Body of pancreas (tissue), 4 donors: ENCODE measurements at regions not wholly inside any gene's neighbourhood (a gene's known extent, or its start where the extent isn't known, plus 50 kb on each side); places are given as distances from the start of the nearest gene placed in this dataset.

Experiments used
- ATAC-seq: fragments of 150-250 bp; one replicate; pipeline ENCODE4 v1.9.1; 2016
- DNase-seq, 4 donors: peaks; one replicate each; pipeline ENCODE4 v3.0.0-alpha.2; 2019
- H3K27ac ChIP-seq, 4 donors: fragments of 200-600 bp; sonication (generic); 1 replicate in 3 of 4; 2 replicates in 1 of 4; pipeline versions ENCODE4 v1.5.1 to v1.6.1; 2016 to 2019; ENCODE audit warnings: mild to moderate bottlenecking in 1 of 4, mixed read lengths in 1 of 4, moderate library complexity in 1 of 4
- H3K27me3 ChIP-seq, 2 donors: fragments of 200-600 bp; sonication (generic); one replicate each; pipeline ENCODE4 v1.6.0; 2016; ENCODE audit warnings: mild to moderate bottlenecking in 1 of 2
- H3K36me3 ChIP-seq, 2 donors: fragments of 200-600 bp; sonication (generic); replicated peaks in 1 of 2; 2 replicates each; pipeline ENCODE4 v1.5.1; 2016; ENCODE audit warnings: low read depth in 2 of 2; ENCODE audit not compliant: insufficient read depth in 1 of 2
- H3K4me1 ChIP-seq: fragments of 200-600 bp; sonication (generic); one replicate; pipeline ENCODE4 v1.6.0; 2016
- H3K4me3 ChIP-seq, 2 donors: fragments of 200-600 bp; sonication (generic); 1 replicate in 1 of 2; 2 replicates in 1 of 2; pipeline ENCODE4 v1.5.1; 2016 to 2019
- H3K9me3 ChIP-seq, 3 donors: fragments of 200-600 bp; sonication (generic); 1 replicate in 2 of 3; 2 replicates in 1 of 3; pipeline ENCODE4 v1.5.1; 2016
- CTCF ChIP-seq, 7 experiments: fragments of 450-650 bp in 4 of 7; fragments of 200-600 bp in 3 of 7; sonication (generic) in 3 of 7; IDR thresholded peaks; one replicate each; pipeline ENCODE4 v1.5.1; 2016 to 2019; ENCODE audit warnings: antibody characterized with exemption in 7 of 7
- POLR2A ChIP-seq, 3 donors: fragments of 450-650 bp; IDR thresholded peaks; one replicate each; pipeline ENCODE4 v1.6.1; 2016; ENCODE audit warnings: antibody characterized with exemption in 3 of 3, mild to moderate bottlenecking in 2 of 3
- WGBS, 2 donors: methylation state at CpG; one replicate each; pipeline ENCODE4 v1.1.5; 2017; 5-methylcytosine and 5-hydroxymethylcytosine counted together
- intact Hi-C: fragments of 100-400 bp; cut with DNase I; formaldehyde crosslinking; loops from one replicate; pipeline ENCODE4 v1.15.1; 2023

GRCh38 chrX:68992821-68993397, 164.1 kb downstream of the EFNB1 start:
- no peak for ATAC-seq
- no peaks in the 10 kb centered on the region for H3K36me3 ChIP-seq
- H3K4me3 ChIP-seq = no peak overlapping the region
- intact Hi-C loops = no loop called here
- no peaks in the 10 kb centered on the region for H3K9me3 ChIP-seq
- H3K27me3 ChIP-seq = no peaks in the 10 kb centered on the region
- no peak for TF ChIP-seq POLR2A (IDR thresholded peaks at IDR 0.05)
- no peak for TF ChIP-seq CTCF (IDR thresholded peaks at IDR 0.05)
- H3K27ac ChIP-seq = no peak overlapping the region
- no peak for DNase-seq
- peaks cover 23% of the 10 kb centered on the region for H3K4me1 ChIP-seq
- 56 to 60% methylated on average over 1 to 2 of the region's 7 CpGs for WGBS, 2 donors

GRCh38 chrX:68991691-68992345, 163.0 kb downstream of the EFNB1 start:
- ATAC-seq = no peak
- Histone ChIP-seq H3K4me1 (peaks cover 23% of the 10 kb centered on the region), H3K27me3 (no peaks in the 10 kb centered on the region), H3K9me3 (no peaks in the 10 kb centered on the region), H3K4me3 (no peak overlapping the region), H3K27ac (no peak overlapping the region), H3K36me3 (no peaks in the 10 kb centered on the region)
- TF ChIP-seq CTCF (IDR thresholded peaks at IDR 0.05) (no peak), POLR2A (IDR thresholded peaks at IDR 0.05) (no peak)
- no peak for DNase-seq
- WGBS, 2 donors = 87 to 91% methylated on average over 3 of the region's 3 CpGs
- intact Hi-C loops = no loop called here

- H3K9me3 ChIP-seq = no peaks in the 10 kb centered on the region
- H3K27ac ChIP-seq = no peak overlapping the region
- TF ChIP-seq POLR2A (IDR thresholded peaks at IDR 0.05) (no peak), CTCF (IDR thresholded peaks at IDR 0.05) (no peak)
- H3K36me3 ChIP-seq = no peaks in the 10 kb centered on the region
- 100% methylated on average over 1 of the region's 1 CpG; no CpG with 5 or more reads in 1 of the 2 donors for WGBS, 2 donors
- ATAC-seq = no peak
- DNase-seq = no peak
- intact Hi-C loops = no loop called here
- no peak overlapping the region for H3K4me3 ChIP-seq
- H3K27me3 ChIP-seq = no peaks in the 10 kb centered on the region
- H3K4me1 ChIP-seq = peaks cover 18% of the 10 kb centered on the region
Observed at GRCh38 chrX:68990948-68991347, 162.1 kb downstream of the EFNB1 start.

- WGBS, 2 donors = 18% methylated on average over 11 of the region's 17 CpGs; no CpG with 5 or more reads in 1 of the 2 donors
- ATAC-seq = peak; percentile 81
- Histone ChIP-seq H3K36me3 (no peaks in the 10 kb centered on the region), H3K27ac (peak overlapping the region in 1 of 4 donors; percentile 30), H3K4me1 (peaks cover 16% of the 10 kb centered on the region), H3K9me3 (no peaks in the 10 kb centered on the region), H3K27me3 (no peaks in the 10 kb centered on the region), H3K4me3 (no peak overlapping the region)
- intact Hi-C loops = no loop called here
- TF ChIP-seq POLR2A (IDR thresholded peaks at IDR 0.05) (no peak), CTCF (IDR thresholded peaks at IDR 0.05) (peak in 1 of 7 experiments; percentile 6)
- DNase-seq = peak; percentile 40 to 67 (median 60)
Observed at GRCh38 chrX:68989865-68990606, 161.2 kb downstream of the EFNB1 start.
